ENCODE measurements at regions not wholly inside any gene's neighbourhood (a gene's known extent, or its start where the extent isn't known, plus 50 kb on each side); places are given as distances from the start of the nearest gene placed in this dataset.
A peak's percentile ranks its signal among the peaks of the same experiment; 100 is the strongest.

DNA sequence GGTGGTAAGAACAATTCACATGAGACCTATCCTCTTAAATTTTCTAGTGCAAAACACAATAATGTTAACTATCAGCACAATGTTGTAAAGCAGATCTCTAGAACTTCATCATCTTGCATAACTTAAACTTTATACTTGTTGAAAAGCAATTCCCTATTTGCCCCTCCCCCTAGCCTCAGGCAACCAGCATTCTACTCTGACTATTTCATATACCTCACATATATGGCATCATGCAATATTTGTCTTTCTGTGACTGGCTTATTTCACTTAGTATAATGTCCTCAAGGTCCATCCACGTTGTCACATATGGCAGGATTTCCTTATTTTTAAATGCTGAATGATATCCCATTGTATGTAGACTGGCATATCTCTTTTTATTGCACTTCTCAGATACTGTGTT lies 86.5 kb downstream of the STRADB start:
- TF ChIP-seq CTCF (IDR thresholded peaks at IDR 0.05; ENCODE audit: low read length, missing control alignments): no peak
- DNase-seq (ENCODE audit: low read depth): no peak
- H3K4me3 ChIP-seq (replicated peaks; ENCODE audit: low read depth, low read length): no peak overlapping the region

- no peak for DNase-seq (ENCODE audit: low read depth)
- H3K4me3 ChIP-seq (replicated peaks; ENCODE audit: low read depth, low read length): no peak overlapping the region
- TF ChIP-seq CTCF (IDR thresholded peaks at IDR 0.05; ENCODE audit: low read length, missing control alignments): no peak
These were observed 85.2 kb downstream of the STRADB start for GRCh38 chr2:201536754-201537153.

DNA sequence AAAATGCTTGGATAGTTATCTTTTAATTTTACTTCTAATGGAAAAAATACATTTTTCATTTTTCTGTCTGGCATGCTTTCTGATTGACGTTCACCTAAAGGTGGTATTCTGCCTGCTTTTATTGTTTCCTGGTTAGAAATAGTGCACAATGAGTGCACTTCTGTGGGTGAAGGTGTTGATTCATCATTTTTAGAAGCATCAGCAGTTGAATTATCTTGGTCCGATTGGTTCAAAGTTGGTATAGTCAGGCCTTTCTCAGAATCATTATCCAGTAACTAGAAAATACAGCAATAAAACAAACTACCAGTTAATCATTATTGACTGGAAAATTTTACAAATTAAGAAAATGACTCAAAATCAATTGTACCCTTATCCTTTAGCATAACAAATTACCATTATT lies 84.5 kb downstream of the STRADB start:
- DNase-seq (ENCODE audit: low read depth): no peak
- no peak overlapping the region for H3K4me3 ChIP-seq (replicated peaks; ENCODE audit: low read depth, low read length)
- TF ChIP-seq CTCF (IDR thresholded peaks at IDR 0.05; ENCODE audit: low read length, missing control alignments): no peak

GRCh38 chr2:201532686-201533304 lies 81.3 kb downstream of the STRADB start:
- no peak for TF ChIP-seq CTCF (IDR thresholded peaks at IDR 0.05; ENCODE audit: low read length, missing control alignments)
- peak; percentile 61 for DNase-seq (ENCODE audit: low read depth)
- no peak overlapping the region for H3K4me3 ChIP-seq (replicated peaks; ENCODE audit: low read depth, low read length)
